ENCODE measurements at regions not wholly inside any gene's neighbourhood (a gene's known extent, or its start where the extent isn't known, plus 50 kb on each side); places are given as distances from the start of the nearest gene placed in this dataset.

DNA sequence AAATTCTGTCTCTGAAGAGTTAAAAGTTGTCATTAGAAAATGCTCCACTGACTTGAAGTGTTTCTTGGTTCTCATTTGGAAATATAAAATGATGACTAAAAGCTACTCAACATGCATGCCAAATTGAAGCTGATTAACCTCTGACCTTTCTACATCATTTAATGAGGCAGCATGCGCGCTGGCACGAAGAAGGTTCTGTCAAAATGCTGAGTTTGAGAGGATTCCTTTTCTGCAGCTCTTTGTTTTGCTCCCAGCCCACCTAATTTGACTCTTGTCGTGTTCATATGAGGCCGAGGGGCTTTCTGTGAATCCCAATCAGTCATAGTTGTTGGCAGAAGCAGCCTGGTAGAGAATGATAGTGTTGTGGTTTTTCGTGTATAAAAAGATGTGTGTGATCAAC is 153.4 kb downstream of the BRMS1L start:
- no peak overlapping the region for H3K4me3 ChIP-seq (ENCODE audit: low read length)
- no peak for DNase-seq (ENCODE audit: low read depth)
- TF ChIP-seq, protein P1, sequence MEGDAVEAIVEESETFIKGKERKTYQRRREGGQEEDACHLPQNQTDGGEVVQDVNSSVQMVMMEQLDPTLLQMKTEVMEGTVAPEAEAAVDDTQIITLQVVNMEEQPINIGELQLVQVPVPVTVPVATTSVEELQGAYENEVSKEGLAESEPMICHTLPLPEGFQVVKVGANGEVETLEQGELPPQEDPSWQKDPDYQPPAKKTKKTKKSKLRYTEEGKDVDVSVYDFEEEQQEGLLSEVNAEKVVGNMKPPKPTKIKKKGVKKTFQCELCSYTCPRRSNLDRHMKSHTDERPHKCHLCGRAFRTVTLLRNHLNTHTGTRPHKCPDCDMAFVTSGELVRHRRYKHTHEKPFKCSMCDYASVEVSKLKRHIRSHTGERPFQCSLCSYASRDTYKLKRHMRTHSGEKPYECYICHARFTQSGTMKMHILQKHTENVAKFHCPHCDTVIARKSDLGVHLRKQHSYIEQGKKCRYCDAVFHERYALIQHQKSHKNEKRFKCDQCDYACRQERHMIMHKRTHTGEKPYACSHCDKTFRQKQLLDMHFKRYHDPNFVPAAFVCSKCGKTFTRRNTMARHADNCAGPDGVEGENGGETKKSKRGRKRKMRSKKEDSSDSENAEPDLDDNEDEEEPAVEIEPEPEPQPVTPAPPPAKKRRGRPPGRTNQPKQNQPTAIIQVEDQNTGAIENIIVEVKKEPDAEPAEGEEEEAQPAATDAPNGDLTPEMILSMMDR (conservative IDR thresholded peaks at IDR 0.05; ENCODE audit: low read depth, low read length): no peak

DNA sequence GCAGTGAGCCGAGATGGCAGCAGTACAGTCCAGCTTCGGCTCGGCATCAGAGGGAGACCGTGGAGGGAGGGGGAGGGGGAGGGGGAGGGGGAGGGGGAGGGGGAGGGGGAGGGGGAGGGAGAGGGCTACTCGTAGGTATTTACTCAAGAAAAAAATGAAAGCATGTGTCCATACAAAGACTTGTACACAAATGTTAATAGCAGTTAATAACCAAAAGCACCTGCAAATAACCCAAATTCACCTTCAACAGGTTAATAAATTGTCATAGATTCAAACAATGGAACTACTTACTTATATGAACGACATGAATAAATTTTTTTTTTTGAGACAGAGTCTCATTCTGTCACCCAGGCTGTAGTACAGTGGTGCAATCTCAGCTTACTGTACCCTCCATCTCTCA is 152.4 kb downstream of the BRMS1L start:
- no peak overlapping the region for H3K4me3 ChIP-seq (ENCODE audit: low read length)
- TF ChIP-seq, protein P1 (conservative IDR thresholded peaks at IDR 0.05; ENCODE audit: low read depth, low read length): no peak
- no peak for DNase-seq (ENCODE audit: low read depth)

DNA sequence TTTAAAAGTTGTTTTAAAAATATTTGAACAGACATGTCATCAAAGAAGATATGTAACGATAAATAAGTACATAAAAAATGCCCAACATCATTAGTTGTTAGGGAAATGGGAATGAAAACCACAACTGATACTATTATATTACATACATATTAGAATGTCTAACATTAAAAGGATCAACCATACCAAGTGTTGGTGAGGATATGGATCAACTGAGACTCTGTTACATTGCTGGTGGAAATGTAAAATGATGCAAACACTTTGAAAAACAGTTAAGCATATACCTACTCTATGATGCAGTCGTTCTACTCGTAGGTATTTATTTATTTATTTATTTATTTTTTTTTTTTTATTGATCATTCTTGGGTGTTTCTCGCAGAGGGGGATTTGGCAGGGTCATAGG is 149.7 kb downstream of the BRMS1L start:
- DNase-seq (ENCODE audit: low read depth): no peak
- TF ChIP-seq, protein P1 (conservative IDR thresholded peaks at IDR 0.05; ENCODE audit: low read depth, low read length): no peak
- H3K4me3 ChIP-seq (ENCODE audit: low read length): no peak overlapping the region

DNA sequence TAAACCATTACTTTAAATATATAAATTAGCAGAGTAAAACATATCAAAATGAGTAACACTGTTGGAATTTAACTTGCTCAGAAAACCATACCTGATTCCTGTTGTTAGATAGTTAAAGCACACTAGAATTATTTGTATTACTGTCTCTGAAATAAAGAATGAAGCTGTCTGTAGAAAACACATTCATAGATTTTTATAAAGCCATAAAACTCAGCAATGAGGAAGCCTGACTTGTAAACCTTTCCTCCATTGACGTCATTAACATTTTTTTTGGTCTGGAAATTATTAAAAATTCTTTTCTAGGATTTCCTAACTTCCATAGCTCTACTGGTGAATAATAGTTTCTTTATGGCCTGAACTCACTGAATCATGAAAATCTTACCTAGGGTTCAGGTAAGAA is 147.6 kb downstream of the BRMS1L start:
- no peak for DNase-seq (ENCODE audit: low read depth)
- TF ChIP-seq, protein P1 (conservative IDR thresholded peaks at IDR 0.05; ENCODE audit: low read depth, low read length): no peak
- H3K4me3 ChIP-seq (ENCODE audit: low read length): no peak overlapping the region

DNA sequence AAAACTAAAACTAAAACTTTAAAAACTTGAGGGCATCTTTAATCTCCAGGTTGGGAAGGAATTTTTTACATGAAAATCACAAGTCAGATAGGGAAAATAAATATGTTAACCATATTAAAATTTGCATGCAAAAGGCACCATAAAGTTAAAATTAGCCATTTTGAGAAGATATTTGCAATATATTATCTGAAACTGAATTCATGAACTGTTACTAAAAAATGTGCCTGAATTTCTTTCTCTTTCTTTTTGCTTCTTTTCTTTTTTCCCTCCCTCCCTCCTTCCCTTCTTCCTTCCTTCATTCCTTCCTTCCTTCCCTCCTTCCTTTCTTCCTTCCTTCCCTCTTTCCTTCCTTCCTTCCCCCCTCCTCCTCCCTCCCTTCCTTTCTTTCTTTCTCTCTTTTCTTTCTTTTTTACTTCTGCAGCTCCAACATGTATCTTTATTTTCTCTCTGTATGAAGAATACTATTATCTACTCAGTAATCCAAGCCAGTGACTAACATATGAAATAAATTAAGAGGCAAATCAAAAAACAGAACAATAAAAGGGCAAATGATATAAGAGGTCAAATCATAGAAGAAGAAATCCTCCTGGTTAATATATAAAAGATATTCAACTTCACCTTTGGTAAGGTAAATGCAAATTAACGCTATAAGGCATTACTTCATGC is 146.0 kb downstream of the BRMS1L start:
- H3K4me3 ChIP-seq (ENCODE audit: low read length): no peak overlapping the region
- TF ChIP-seq, protein P1 (conservative IDR thresholded peaks at IDR 0.05; ENCODE audit: low read depth, low read length): no peak
- no peak for DNase-seq (ENCODE audit: low read depth)

DNA sequence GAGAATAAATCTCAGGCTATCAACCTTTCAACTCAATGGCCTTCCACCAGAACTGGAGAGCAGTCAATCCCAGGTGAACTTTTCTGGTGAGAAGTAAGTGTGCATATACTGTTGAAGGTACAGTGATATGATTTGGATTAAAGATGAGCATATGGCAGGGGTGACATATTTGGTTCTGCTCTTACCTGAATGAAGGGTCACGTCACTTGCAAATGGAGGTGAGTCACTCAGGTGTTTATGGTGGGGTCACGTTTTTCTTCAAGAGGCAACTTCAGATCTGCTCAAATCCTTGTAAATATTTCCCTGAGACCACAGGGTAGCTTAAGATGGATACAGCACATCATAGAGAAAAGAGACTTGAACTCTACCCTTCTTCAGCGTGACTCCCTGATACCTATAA is 143.2 kb downstream of the BRMS1L start:
- no peak for DNase-seq (ENCODE audit: low read depth)
- TF ChIP-seq, protein P1 (conservative IDR thresholded peaks at IDR 0.05; ENCODE audit: low read depth, low read length): no peak
- H3K4me3 ChIP-seq (ENCODE audit: low read length): no peak overlapping the region

DNA sequence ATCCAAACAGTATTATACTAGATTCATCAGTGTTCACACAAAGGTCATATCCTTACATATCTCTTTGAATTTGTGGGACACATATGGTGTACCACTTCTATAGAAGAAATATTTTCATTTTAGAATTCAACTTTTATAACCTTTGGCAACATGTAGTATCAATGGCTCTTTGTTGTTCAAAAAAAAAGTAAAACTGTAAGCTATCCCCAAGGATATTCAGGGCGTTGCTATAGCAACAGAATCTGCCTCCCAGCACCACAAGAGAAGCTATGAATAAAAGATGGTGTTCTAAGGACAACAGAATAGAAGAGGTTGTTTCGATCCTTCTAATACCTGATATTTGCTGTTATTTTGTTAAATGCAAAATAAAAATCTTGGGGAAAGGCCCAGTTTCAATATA is 139.3 kb downstream of the BRMS1L start:
- TF ChIP-seq, protein P1 (conservative IDR thresholded peaks at IDR 0.05; ENCODE audit: low read depth, low read length): no peak
- H3K4me3 ChIP-seq (ENCODE audit: low read length): no peak overlapping the region
- no peak for DNase-seq (ENCODE audit: low read depth)

Measured in retinal pigment epithelial cell (primary cell).